Stimulated activated CD4-positive, alpha-beta T cell treated with anti-CD3 and anti-CD28 coated beads, Interleukin-15, amount 100 ng/mL, for 1 hour (primary cell): ENCODE measurements at regions not wholly inside any gene's neighbourhood (a gene's known extent, or its start where the extent isn't known, plus 50 kb on each side); places are given as distances from the start of the nearest gene placed in this dataset.

ENCODE experiments used
- DNase-seq, 2 donors: peaks; one replicate each; pipeline ENCODE4 v3.0.0-alpha.2; 2020; ENCODE audit warnings: low read depth in 1 of 2, low spot score in 1 of 2

GRCh38 chr4:157887316-157887715, 285.5 kb downstream of the GASK1B start:
- no peak for DNase-seq

GRCh38 chr4:157886645-157887044, 286.2 kb downstream of the GASK1B start:
- DNase-seq, result no peak

- no peak for DNase-seq
These were observed 287.0 kb downstream of the GASK1B start for GRCh38 chr4:157885811-157886210.

- no peak for DNase-seq
These were observed 289.9 kb downstream of the GASK1B start for GRCh38 chr4:157882901-157883300.

- DNase-seq, result no peak
These were observed 292.1 kb downstream of the GASK1B start for GRCh38 chr4:157880761-157881160.

- DNase-seq, result no peak
These were observed 318.0 kb downstream of the GASK1B start for GRCh38 chr4:157854819-157855218.

- no peak for DNase-seq
These were observed 332.2 kb downstream of the GASK1B start for GRCh38 chr4:157840648-157841047.

- no peak for DNase-seq
These were observed 332.8 kb downstream of the GASK1B start for GRCh38 chr4:157840034-157840433.

GRCh38 chr4:157838366-157838765, 334.5 kb downstream of the GASK1B start:
- DNase-seq, result no peak

GRCh38 chr4:157837071-157837703, 335.6 kb downstream of the GASK1B start:
- no peak for DNase-seq

- no peak for DNase-seq
These were observed 340.2 kb downstream of the GASK1B start for GRCh38 chr4:157832596-157832995.

GRCh38 chr4:157824021-157824420, 348.8 kb downstream of the GASK1B start:
- DNase-seq, result no peak

- no peak for DNase-seq
These were observed 351.0 kb downstream of the GASK1B start for GRCh38 chr4:157821814-157822213.

- no peak for DNase-seq
These were observed 352.9 kb downstream of the GASK1B start for GRCh38 chr4:157819693-157820464.

GRCh38 chr4:157818946-157819692, 353.7 kb downstream of the GASK1B start:
- no peak for DNase-seq

GRCh38 chr4:157810137-157810774, 362.6 kb downstream of the GASK1B start:
- DNase-seq, result no peak

- DNase-seq, result no peak
These were observed 363.9 kb downstream of the GASK1B start for GRCh38 chr4:157808796-157809383.

GRCh38 chr4:157806184-157806583, 366.6 kb downstream of the GASK1B start:
- no peak for DNase-seq

- no peak for DNase-seq
These were observed 367.8 kb downstream of the GASK1B start for GRCh38 chr4:157804986-157805385.

- no peak for DNase-seq
These were observed 368.8 kb downstream of the GASK1B start for GRCh38 chr4:157803845-157804521.

GRCh38 chr4:157803421-157803820, 369.4 kb downstream of the GASK1B start:
- no peak for DNase-seq
